ENCODE measurements at regions not wholly inside any gene's neighbourhood (a gene's known extent, or its start where the extent isn't known, plus 50 kb on each side); places are given as distances from the start of the nearest gene placed in this dataset.

DNA sequence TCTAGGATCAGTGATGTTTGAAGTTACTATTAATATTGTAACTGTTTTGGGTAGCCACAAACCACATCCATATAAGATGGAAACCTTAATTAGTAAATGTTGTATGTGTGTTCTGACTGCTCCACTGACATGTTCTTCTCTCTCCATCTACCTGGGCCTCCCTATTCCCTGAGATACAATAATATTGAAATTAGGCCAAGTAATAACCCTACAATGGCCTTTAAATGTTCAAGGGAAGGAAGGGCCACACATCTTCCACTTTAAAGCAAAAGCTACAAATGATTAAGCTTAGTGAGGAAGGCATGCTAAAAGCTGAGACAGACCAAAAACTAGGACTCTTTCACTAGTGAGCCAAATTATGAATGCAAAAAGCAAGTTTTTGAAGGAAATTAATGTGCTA lies 176.4 kb upstream of the ANK3 start:
- DNase-seq, result no peak

DNA sequence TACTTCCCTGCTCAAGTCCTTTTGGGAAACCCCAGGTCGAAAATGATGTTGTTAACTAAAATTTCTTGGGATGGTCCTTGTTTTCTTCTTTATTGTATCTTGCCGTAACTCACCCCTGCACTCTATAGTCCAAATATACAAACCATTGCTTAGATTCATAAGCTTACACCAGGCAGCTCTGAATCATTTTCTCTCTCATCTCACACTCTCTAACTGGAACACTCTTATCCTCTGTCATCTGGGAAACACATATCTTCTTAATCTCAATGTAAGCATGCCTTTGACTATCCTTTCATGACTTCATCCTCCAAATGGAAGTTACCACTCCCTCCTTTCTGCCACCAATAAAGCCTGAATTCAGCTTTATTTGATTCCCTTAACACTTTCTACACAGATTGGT lies 175.8 kb upstream of the ANK3 start:
- no peaks in the 10 kb centered on the region for H3F3A ChIP-seq (ENCODE audit: insufficient read depth, low read depth)
- no peak overlapping the region for H2AFZ ChIP-seq
- no peaks in the 10 kb centered on the region for H3K36me3 ChIP-seq (ENCODE audit: low read depth)
- H3K4me1 ChIP-seq (replicated peaks; ENCODE audit: insufficient read depth), result no peaks in the 10 kb centered on the region
- TF ChIP-seq, protein P1, sequence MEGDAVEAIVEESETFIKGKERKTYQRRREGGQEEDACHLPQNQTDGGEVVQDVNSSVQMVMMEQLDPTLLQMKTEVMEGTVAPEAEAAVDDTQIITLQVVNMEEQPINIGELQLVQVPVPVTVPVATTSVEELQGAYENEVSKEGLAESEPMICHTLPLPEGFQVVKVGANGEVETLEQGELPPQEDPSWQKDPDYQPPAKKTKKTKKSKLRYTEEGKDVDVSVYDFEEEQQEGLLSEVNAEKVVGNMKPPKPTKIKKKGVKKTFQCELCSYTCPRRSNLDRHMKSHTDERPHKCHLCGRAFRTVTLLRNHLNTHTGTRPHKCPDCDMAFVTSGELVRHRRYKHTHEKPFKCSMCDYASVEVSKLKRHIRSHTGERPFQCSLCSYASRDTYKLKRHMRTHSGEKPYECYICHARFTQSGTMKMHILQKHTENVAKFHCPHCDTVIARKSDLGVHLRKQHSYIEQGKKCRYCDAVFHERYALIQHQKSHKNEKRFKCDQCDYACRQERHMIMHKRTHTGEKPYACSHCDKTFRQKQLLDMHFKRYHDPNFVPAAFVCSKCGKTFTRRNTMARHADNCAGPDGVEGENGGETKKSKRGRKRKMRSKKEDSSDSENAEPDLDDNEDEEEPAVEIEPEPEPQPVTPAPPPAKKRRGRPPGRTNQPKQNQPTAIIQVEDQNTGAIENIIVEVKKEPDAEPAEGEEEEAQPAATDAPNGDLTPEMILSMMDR (conservative IDR thresholded peaks at IDR 0.05), result no peak
- TF ChIP-seq EZH2 (IDR thresholded peaks at IDR 0.05; ENCODE audit: low read depth), result no peak
- no peaks in the 10 kb centered on the region for H3K79me2 ChIP-seq (ENCODE audit: low read depth)
- no TSS peak for BruUV-seq (replicated peaks)
- no peaks in the 10 kb centered on the region for H4K20me1 ChIP-seq (ENCODE audit: insufficient read depth)
- H3K9me2 ChIP-seq (ENCODE audit: insufficient read depth), result no peaks in the 10 kb centered on the region
- POLR2A ChIA-PET (ENCODE audit: unreplicated experiment), result no interaction called here
- H3K4me2 ChIP-seq, result no peak overlapping the region
- intact Hi-C loops (cut with micrococcal nuclease; ENCODE audit: unreplicated experiment), result no loop called here
- H3K4me3 ChIP-seq, result no peak overlapping the region
- no peak for DNase-seq
- H3K27me3 ChIP-seq (ENCODE audit: insufficient read depth, low read depth), result no peaks in the 10 kb centered on the region
- H3K27ac ChIP-seq, result no peak overlapping the region
- CTCF ChIA-PET, result interaction anchor here (0.6 kb wide), 1 partner anchor 72 kb away, joined by 3 read pairs; no protein-coding TSS in a partner anchor
- H3K9me3 ChIP-seq (ENCODE audit: insufficient read depth, low read depth), result peaks cover 5% of the 10 kb centered on the region; the same call in 1 of the 2 replicates

More for the DNA sequence above, 176.4 kb upstream of the ANK3 start:
- CTCF ChIA-PET, result interaction anchor here (0.6 kb wide), 1 partner anchor 73 kb away, joined by 3 read pairs; no protein-coding TSS in a partner anchor
- TF ChIP-seq, protein P1 (conservative IDR thresholded peaks at IDR 0.05), result no peak
- no peak for TF ChIP-seq EZH2 (IDR thresholded peaks at IDR 0.05; ENCODE audit: low read depth)
- Histone ChIP-seq H3F3A (ENCODE audit: insufficient read depth, low read depth) (no peaks in the 10 kb centered on the region), H3K79me2 (ENCODE audit: low read depth) (no peaks in the 10 kb centered on the region), H3K36me3 (ENCODE audit: low read depth) (no peaks in the 10 kb centered on the region), H3K4me2 (no peak overlapping the region), H4K20me1 (ENCODE audit: insufficient read depth) (no peaks in the 10 kb centered on the region), H3K9me3 (ENCODE audit: insufficient read depth, low read depth) (peaks cover 5% of the 10 kb centered on the region; the same call in 1 of the 2 replicates), H3K4me3 (no peak overlapping the region), H3K4me1 (replicated peaks; ENCODE audit: insufficient read depth) (no peaks in the 10 kb centered on the region), H3K27ac (no peak overlapping the region), H3K27me3 (ENCODE audit: insufficient read depth, low read depth) (no peaks in the 10 kb centered on the region), H2AFZ (no peak overlapping the region), H3K9me2 (ENCODE audit: insufficient read depth) (no peaks in the 10 kb centered on the region)
- no TSS peak for BruUV-seq (replicated peaks)
- intact Hi-C loops (cut with micrococcal nuclease; ENCODE audit: unreplicated experiment), result no loop called here
- POLR2A ChIA-PET (ENCODE audit: unreplicated experiment), result no interaction called here

DNA sequence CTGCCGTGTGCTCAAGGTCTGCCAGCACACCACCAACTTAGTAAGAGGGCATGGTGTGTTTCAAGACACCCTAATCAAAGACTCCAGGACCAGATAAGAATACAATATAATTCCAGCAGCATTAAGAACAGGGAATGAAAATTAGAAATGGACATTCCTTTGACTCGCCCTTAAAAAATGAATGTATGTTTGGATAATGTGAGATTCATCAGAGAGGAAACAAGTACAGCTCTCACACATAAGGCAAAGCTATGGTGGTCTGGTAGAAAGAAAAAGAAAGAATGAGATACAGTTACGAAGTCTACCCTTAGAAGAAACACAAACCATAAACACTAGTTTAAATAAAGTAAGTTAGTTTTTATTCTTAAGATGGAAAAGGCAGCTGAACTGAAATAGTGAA lies 174.8 kb upstream of the ANK3 start:
- Histone ChIP-seq H3K27me3 (ENCODE audit: insufficient read depth, low read depth) (no peaks in the 10 kb centered on the region), H3K4me2 (no peak overlapping the region), H3K4me1 (replicated peaks; ENCODE audit: insufficient read depth) (no peaks in the 10 kb centered on the region), H3K79me2 (ENCODE audit: low read depth) (no peaks in the 10 kb centered on the region), H3K9me3 (ENCODE audit: insufficient read depth, low read depth) (peaks cover 5% of the 10 kb centered on the region; the same call in 1 of the 2 replicates), H2AFZ (no peak overlapping the region), H4K20me1 (ENCODE audit: insufficient read depth) (no peaks in the 10 kb centered on the region), H3K27ac (no peak overlapping the region), H3K36me3 (ENCODE audit: low read depth) (no peaks in the 10 kb centered on the region), H3K4me3 (no peak overlapping the region), H3K9me2 (ENCODE audit: insufficient read depth) (no peaks in the 10 kb centered on the region), H3F3A (ENCODE audit: insufficient read depth, low read depth) (no peaks in the 10 kb centered on the region)
- no TSS peak for BruUV-seq (replicated peaks)
- CTCF ChIA-PET, result no interaction called here
- TF ChIP-seq EZH2 (IDR thresholded peaks at IDR 0.05; ENCODE audit: low read depth), result no peak
- TF ChIP-seq, protein P1 (conservative IDR thresholded peaks at IDR 0.05), result no peak
- no peak for DNase-seq
- POLR2A ChIA-PET (ENCODE audit: unreplicated experiment), result no interaction called here
- intact Hi-C loops (cut with micrococcal nuclease; ENCODE audit: unreplicated experiment), result no loop called here

Measured in PC-9 (cell line).